HG03432 (cell line): ENCODE measurements at regions not wholly inside any gene's neighbourhood (a gene's known extent, or its start where the extent isn't known, plus 50 kb on each side); places are given as distances from the start of the nearest gene placed in this dataset.
"Not testable (repeated sequence)": the region's sequence is repeated elsewhere in the genome, so short reads cannot be mapped to it uniquely, and the experiment has no call there.

Experiments used
- ATAC-seq: cut with Tn5 transposase; IDR thresholded peaks from one replicate; pipeline ENCODE4 v1.9.1; 2021; ENCODE audit warnings: mild to moderate bottlenecking, moderate library complexity; ENCODE audit not compliant: unreplicated experiment

DNA sequence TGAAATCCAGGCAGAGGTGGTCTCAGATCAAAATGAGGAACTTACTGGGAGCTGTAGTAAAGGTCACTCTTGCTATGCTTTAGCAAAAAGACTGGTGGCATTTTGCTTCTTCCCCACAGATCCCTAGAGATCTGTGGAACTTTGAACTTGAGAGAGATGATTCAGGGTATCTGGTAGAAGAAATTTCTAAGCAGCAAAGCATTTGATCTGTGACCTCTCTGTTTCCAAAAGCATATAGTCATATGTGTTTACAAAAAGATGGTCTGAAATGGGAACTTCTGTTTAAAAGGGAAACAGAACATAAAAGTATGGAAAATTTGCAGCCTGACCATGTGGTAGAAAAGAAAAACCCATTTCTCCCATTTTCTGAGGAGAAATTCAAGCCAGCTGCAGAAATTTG, 196.2 kb upstream of the PDZRN3 start:
- not testable (repeated sequence) for ATAC-seq

DNA sequence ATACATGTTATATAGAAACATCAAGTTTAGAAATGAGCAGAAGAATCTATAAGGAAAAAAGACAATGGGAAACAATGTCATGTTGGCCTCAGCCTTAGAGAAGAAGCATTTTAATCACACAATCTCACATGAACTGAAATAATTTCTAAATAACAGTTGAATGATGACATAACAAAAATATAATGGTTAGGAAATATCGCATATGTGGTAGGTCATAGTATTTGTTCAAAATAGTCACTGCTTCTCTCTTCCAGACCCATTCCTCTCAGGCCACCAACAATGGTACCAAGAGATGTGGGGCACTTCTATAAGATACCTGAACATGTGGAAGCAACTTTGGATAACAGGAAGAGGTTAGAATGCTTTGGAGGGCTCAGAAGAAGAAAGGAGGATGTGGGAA, 195.7 kb upstream of the PDZRN3 start:
- no peak for ATAC-seq

DNA sequence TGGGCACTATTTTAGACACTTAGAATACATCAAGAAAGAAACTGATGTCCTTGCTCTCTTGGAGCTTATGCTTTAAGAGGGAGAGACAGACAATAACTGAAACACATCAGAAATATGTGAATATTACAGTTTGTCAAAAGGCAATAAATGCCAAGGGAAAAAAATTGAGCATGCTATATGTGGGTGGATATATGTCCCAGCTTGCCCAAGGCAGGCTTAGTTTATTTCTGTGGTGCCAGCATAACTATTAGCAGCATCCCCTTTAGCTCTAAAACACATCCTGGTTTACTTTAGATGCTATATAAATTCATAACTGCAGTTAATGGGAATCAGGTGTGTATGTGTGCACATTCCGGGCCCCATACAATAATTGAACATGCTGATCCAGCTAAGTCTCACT, 191.2 kb upstream of the PDZRN3 start:
- ATAC-seq: no peak

DNA sequence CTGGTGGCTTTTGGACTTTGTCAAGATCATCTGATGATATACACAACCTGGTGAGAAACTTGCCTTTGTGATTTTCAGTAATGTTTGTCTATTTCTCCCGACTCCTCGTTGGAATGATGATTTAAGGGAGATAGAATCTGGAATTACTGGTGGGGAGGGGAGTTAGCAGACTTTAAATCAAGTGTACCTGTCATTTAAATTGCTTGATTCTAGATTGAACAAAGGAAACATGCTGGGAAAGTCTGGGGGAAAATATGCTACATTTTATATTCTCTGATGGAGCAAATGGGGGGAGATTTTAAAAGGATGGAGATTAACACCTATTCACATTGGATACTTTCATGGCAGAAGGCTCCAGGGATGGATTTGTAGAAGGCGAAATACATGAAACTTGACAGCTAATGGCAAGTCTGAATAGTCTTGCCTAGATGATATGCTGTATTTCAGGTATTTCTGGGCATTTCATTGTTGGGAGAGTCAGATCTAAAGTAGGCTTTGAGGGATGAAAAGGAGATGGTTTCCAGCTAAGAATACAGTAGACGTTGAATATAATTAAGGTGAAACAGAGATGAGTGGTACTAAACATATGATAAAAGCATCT, 189.1 kb upstream of the PDZRN3 start:
- no peak for ATAC-seq

DNA sequence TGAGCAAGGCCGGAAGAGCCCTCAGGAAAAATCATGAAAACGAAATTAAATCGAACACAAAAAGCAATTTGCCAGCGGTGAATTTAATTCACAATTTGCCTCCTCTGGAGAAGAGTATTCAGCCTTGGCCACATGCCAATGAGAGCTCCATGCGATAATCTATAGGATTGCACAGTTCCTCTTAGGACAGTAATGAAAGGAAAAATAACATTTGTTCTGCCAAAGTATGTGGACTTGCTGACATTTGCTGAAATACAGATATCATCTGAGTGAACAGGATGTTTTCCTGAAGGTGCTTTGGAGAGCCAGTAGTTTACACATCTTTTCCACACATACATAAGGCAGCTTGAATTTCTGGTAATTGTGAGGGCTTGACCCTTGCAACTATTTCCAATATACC, 188.6 kb upstream of the PDZRN3 start:
- ATAC-seq: no peak

DNA sequence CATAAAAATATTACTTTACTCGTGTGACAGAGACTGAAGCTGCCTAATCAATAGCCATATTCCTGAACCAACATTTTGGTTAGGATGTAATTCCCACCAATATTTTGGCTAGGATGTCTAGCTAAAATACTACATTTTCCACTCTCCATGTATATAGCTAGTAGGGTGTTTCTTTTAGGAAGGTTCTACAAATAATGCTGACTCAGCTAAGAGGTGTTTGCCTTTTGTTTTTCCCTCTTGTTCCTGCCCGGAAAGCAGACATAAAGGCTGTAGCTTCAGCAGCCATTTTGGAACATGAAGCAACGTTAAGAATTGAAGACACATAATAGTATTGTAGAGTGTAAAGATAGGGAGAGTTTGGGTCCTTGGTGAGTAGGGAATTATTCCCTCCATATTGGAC, 187.3 kb upstream of the PDZRN3 start:
- ATAC-seq: no peak

DNA sequence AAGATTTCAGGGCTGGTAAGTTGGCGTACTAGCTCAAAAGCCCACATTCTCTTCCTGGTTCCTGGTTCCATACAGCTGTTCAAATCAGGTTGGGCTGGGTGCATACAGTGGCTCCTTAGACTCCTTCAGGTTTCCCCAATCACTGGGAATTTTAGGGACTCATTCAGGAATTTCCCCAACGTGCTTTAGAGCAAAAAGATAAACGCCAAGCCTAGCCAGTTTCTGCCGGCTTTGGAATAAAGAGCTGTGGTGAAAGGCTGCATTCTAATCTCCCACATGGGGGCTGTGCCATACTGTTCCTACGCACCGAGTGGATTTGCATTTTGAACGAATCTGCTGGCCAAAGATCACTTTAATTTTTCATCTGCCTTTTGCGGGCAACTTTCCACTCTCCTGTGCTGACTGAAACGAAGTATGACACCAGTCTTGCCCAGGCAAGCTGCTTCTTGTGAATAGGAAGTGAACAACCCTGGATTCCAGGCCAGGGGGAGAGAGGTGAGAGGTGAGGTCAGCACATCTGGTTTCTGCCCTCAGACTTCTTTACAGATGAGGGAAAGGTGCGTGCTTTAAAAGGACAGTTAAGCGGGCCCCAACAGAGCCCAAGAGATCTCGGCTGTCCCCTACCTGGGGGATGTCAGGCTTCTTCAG, 184.2 kb upstream of the PDZRN3 start:
- no peak for ATAC-seq

DNA sequence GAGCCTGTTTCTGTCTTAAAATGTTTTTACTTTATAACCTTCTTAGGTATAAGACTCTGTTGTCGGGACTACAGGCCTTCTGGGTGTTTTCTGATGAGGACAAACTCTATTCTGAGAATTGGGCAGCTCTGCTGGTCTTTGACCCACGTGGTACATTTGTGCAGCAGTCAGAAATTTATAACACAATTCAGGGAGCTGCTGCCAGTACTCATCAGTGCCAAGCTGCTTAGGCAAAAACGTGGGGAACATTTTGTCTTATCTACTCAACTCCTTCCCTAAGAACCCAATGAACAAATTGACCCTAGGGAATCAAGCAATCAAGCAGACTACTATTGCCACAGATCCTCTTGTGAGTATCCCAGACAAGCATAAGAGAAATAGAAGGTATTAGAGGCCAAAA, 180.7 kb upstream of the PDZRN3 start:
- ATAC-seq: no peak

DNA sequence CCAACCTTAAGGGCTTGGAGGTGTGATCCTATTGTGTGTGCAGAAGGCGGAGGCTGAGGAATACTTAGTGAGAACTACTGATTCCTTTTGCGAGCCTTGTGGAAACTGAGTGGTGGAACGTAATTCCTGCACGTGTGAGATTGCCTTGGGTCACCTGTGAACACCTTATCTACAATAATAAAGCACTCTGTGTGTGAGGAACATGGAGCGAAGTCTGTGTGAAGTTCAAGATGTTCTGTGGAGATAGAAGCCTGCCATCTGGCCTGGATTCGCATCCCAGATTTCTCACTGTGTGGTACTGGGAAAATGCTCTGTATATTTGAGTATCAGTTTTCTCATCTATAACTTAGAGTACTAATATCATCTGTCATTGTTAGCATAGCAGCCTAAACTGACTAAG, 179.5 kb upstream of the PDZRN3 start:
- no peak for ATAC-seq

DNA sequence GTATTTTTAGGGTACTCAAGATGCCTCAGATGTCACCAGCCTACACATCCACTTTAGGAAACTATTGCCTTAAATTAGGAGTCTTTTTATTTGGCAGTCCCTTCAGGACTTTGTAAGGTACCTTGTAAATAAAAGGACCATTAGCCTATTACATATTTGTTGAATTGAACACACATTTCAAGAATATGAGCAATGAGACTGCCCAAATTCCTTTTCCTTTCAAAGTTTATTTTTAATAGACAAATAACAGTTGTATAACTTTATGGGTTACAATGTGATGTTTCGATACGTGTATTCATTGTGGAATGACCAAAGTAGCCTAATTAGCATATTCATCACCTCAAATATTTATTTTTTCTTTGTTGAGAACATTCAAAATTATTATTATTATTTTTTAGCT, 176.7 kb upstream of the PDZRN3 start:
- ATAC-seq: no peak

DNA sequence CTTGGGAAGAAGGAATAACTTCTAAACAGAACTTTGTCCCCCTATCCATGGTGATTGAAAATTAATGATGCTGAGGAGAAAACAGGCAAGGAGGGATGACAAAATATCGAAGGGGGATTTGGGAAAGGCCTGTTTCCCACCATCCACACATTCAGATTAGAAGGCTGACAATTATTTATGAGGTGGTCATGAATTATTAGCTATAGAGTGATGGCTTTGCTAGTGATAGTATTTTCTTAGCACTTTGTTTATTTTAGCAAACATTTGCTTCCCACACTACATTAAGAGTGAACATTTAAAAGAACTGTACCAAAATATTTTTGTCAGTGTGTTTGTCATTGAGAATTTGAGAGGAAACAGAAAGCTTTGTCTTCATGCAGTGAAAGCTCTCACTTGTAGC, 172.6 kb upstream of the PDZRN3 start:
- no peak for ATAC-seq

DNA sequence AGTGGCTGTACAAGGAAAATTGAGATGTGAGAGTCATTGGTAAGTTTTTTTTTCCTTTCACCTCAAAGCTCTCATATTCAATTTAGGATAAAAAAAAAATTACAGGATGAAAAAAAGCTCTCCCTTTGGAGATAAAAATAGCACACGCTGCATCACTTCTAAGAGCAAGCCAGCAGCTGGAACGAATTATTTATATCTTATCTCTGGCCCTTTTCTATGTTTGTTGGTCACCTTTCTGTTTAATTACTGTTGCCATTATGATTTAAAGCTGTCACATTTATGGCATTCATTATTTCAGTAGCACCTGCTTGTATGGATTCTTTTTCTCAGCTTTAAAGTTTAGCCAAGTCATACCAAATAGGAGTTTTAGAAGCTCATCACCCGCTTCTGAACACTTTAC, 171.6 kb upstream of the PDZRN3 start:
- no peak for ATAC-seq

DNA sequence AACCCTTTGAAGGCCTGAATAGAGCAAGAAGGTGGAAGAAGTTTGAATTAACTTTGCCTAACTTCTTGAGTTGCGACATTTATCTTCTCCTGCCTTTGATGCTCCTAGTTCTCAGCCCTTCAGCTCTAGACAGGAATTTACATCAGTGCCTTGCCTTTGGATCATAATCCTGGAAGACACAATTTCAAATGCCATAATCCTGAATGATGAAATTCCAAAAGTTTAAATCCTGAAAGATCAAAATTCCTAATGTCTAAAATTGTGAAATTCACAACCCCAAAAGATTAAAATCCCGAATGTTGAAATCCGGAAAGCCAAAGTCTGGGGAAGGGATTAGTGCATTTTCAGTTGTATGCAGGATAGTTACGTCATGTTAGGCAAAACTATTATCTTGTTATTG, 166.6 kb upstream of the PDZRN3 start:
- ATAC-seq: no peak

DNA sequence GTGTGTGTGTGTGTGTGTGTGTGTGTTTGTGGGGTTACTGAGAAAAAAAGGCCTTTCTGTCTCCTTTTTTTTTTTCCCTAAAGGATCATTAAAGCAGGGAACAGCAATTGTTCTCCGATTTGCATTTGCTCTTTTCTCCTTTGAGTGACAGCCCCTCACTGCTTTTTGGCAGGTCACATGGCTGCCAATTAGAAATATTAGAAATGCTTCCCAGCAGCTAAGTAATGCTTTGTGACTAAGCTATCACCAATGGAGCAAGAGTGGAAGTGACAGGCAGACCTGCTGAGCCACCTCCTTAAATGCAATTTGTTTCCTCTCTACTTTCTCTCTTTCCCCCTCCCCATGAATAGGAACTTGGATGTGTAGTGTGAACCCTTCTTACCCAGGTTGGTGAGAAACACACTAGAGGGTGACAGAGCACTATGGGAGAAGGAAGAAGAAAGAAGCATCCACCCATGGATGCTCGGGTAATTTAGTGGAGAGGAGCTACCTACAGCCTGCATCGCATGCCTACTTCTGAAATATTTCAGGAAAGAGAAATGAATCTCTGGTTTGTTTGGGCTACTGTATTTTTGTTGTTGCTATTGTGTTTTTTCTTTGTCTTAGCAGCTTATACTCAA, 165.2 kb upstream of the PDZRN3 start:
- ATAC-seq: no peak

DNA sequence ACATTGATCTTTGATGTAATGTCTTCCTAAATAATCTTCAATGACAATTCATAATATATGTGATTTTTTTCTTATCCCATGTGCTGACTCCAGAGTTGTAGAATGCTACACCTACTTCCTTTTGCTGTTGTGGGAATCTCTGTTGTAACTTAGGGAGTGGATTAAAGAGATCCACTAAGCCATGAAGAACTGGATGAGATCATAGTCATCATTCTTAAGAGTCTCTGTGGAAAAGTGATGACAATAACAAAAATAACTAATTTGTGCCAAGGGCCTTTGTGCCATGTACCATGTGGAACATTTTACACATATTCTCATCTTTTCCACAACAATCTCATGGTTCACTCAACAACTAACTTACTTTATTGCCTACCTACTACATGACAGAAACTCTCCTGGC, 162.9 kb upstream of the PDZRN3 start:
- ATAC-seq: no peak

DNA sequence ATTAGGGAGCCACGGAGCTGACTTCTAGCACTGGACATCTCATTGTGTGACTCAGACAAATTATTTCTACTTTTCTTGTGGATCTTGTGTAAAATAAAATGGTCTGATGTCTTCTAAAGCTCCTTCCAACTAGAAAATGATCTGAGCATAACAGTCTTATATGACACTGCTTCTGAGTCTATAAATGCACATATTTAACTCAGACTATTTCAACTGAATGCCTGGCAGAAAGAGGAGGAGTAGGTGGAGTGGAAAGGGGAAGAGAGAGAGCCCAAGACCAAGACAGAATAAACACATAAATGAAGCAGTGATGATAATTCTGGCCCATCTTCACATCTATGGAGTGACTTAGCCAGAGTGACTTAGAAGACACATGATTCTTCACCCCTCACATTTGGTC, 162.3 kb upstream of the PDZRN3 start:
- no peak for ATAC-seq

DNA sequence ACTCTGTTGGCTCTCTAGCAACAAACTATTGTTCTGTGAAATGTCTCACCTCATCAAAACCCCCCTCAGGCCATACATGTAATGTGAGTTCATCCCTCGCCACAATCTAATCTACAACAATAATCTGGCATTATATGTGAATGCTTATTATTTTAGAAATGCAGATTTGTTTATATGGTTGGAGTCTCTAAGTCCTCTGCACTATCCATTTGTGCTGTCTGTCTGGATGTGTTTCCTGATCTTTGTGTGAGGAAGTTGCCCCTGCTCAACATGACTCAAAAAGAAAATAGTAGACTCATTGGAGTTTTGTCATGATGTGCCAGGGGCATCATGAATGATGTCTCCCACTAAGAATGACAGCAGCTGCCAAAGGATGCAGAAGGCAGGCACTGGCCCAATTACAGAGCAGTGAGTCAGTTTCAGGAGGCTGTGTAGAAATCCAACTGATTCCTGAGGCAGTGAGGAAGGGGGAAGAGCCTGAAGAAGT, 161.6 kb upstream of the PDZRN3 start:
- no peak for ATAC-seq

DNA sequence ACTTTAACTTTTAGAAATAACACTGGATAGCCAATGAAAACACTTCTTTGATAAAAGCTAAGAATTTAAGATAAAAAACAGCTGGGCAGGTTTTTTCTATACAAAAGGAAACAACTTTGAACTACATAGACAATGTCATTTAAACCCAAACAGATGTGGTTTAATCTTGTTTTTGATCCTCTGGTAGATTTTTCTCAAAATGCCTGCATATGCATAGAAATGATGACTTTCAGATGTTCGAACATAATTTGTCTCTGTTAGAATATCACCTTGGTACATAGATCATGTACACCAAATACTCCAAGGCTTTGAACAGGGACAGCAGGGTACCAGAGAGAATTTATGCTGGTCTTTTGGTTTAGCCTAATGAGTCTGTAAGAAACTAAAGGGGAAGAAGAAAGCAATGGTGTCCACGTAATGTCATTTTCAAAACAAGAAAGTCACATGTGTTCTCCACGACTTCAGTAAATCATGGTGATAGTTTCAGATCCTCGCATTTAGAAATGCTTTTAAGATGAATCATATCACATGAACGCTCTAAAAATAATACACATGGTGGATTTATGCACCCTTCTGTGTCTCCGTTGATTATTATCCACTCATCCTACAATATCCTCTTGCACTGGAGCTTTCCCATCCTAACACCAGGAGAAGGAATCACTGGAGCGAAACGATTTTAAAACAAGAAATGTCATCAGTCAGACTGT, 160.1 kb upstream of the PDZRN3 start:
- ATAC-seq: no peak

DNA sequence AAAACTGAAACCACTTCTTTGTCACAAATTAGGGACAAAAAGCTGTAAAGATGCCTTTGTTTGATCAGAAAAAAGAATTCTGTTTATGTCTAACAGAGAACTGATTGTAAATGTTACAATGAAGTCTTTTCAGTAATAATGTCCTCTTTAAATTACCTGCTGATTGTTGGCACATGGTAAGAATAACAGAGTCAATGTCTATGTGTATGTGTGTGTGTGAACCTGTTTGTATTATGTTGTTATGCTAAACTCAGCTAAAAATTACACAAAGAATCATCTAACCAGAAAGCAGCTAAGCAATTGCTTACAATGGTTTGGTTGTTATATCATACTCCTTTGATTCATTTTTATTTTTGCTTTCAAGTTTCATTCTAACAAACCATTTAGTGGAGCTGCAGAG, 159.1 kb upstream of the PDZRN3 start:
- ATAC-seq: no peak

DNA sequence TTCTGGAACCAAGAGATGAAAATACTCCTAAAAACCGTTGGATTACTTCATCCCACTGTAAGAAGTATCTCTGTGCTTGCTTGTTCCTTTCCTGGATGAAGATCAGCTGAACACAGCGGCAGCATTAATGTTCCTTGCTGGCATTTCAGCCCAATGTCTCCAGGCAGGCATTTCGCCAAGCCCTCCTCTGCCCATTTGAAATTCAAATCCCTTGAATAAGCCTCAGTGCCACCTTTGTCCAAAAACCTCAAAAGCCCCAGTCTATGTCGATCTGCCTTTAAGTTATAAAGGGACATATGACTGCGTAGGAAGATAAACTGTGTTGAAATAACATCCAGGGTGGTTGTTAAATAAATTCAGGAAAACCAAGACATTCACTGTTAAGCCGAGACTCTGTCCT, 156.8 kb upstream of the PDZRN3 start:
- ATAC-seq: no peak

DNA sequence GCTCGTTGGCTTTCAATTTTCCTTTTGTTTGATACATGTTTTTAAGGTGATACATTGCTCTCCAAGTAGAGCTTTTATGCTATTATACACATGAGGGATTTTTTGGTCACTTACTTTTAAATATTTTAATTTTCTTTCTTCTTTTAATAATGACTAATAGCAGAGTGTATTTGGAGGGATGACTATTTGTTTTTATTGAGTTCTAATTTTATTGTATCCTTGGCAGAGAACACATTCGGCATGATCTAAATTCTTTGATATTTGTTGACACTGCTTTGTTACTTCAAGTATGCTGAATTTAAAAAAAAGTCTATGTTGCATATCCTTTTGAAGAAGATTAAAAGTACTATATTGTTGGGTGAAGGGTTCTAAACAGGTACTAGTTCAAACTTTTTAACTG, 149.9 kb upstream of the PDZRN3 start:
- ATAC-seq: no peak

DNA sequence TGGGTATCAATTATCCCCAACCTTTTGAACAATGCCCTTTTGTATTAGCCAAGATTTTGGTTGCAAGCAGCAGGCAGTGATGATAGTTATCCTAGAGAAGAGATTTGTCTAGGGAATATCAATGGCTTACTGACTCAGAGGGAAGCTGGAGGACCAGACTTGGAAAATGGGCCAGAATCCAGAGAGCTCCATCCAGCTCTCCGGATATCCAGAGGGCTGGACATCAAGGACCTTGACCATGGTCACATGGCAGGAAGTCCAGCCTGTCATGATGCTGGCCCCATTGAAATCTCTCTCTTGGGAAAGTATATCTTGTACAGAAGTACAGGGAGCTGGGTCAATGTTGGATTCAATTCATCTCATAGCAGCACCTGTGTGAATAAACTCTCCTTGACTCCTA, 148.5 kb upstream of the PDZRN3 start:
- ATAC-seq: no peak
